ENCODE measurements at regions not wholly inside any gene's neighbourhood (a gene's known extent, or its start where the extent isn't known, plus 50 kb on each side); places are given as distances from the start of the nearest gene placed in this dataset.

DNA sequence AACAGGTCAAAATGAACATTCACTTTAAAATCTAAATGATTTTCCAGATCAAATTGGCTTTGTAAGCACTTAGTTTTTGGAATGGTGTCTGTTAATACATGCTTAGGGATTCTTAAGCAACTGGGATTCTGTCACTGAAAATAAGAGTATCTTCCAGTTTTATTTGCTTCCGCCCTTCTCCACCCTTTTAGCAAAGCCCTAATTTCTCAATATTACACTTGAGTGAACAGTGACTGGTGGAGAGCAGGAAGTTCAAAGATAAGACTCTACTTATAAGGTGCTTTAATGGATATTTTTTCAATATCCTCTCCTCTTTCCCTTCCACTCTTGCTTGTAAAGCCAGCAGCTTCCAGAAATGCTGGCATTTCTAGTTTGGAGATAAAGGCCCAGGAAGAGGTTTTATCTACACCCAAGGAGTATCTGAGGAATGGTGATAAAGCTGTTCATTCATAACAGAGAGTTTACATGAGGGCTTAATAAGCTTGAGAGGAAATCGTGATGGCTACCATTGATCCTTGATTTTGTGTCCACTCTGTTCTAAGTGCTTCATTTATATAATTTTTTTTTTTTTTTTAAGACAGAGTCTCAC lies 265.9 kb upstream of the PRICKLE1 start:
- no peak for DNase-seq (ENCODE audit: low read depth)

DNA sequence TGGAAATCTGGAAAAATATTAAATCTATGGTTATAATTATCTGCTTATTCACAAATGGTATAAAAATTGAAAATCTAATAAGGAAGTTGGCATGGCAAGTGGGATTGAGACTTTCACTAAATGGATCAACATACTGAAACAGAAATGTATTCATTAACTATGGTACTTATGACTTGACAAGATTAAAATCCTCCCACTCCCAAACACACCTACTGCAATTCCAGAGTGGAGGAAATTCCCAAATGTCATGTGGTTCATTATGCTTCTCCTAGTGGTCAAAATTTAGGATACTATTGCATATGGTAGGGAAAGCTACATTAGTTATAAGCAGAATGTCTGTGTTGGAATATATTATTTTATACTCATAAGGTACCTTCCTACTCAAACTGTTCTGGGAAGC lies 265.3 kb upstream of the PRICKLE1 start:
- no peak for DNase-seq (ENCODE audit: low read depth)

DNA sequence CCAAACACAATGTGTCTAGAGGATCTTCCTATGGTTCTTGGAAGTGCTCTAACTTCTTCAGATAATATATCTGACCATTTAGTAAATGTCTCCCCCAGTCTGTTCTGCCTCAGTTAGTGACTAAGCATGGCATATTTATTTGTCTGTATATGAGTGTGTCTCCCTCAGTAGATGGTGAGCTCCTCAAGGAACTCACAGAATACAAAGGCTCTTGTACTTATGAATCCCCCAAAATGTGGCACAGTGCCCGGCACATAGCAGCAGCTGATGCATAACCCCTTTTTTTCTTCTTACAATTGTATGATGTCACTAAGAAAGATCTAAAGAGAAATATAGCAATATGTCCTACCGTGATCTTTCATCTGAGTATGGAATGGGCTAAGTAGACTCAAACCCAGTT lies 264.7 kb upstream of the PRICKLE1 start:
- DNase-seq (ENCODE audit: low read depth), result no peak

DNA sequence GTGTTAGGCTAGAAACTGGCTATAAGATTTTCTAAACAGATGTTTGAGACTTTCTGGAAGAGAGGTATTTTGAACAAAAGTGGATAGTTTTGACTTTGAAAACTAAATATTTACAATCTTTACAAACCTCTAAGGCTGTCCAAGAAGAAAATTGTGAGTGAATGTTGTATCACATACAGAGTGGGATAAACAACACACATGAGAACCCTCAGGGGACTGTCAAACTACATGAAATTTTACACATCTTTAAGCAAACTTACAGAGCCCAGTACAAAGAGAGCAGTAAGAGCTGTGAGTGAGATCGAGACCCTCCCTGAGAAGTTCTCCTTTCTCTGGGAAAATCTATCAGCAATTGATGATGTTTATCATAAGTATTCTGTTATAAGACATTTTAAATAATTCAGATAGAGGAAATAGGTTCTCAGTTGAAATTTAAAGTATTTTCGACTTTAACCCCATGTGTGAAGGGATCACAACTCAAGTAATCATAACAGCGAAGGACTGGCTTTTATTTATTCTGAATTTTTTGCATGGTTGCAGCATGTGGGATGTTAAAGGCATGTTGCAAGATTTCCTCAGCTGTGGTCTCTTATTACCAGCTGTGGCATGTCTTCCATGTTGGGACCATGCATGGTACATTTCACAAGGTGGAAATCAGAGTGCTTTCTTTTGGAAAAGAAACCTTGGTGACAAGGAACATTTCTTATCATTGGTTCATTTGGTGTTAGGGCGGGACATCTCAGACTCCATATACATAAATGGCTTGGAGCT lies 264.0 kb upstream of the PRICKLE1 start:
- no peak for DNase-seq (ENCODE audit: low read depth)

DNA sequence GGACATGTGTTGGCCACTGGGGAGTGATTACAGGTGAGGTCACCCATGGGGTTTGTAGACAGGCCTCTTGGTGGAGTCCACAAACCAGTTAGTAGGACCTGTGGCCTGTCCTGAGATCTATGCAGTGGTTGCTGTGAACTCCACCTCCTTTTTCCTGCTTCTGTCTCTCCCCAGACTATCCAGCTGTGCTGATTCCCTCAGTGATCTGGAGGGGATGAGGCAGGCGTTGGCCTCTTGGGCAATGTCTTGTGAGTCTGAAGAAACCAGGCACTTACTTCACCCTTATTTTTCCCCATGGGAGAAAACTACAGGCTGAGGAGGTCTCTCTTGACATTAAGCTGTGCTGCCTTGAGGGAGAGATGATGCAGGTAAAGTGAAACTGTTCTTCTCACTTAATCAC lies 257.2 kb upstream of the PRICKLE1 start:
- DNase-seq (ENCODE audit: low read depth), result no peak

DNA sequence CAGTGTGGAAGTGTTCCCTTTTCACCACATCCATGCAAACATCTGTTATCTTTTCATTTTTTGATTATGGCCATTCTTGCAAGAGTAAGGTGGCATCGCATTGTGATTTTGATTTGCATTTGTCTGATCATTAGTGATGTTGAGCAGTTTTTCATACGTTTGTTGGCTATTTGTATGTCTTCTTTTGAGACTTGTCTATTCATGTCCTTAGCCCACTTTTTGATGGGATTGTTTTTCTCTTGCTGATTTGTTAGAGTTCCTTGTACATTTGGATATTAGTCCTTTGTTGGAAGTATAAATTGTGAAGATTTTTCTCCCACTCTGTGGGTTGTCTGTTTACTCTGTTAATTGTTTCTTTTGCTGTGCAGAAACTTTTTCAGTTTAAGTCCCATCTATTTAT lies 244.5 kb upstream of the PRICKLE1 start:
- DNase-seq (ENCODE audit: low read depth), result no peak

DNA sequence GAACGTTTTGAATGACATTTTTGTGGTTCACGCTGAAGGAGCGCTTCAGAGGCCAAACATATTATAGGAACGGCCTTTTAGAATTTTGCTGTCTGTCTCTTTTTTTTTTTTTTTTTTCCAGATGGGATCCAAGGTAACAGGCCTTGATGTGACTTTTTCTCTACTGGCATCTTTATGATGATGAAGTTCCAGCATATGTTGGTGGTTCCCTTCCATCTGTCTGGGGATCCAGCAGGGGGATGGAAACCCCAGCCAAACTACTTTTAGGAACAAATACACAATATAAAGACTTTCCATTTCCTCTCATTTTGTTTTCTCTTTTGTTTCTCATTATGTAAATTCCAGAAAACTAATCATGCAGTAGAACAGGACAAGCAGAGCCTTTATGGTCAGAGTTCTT lies 239.3 kb upstream of the PRICKLE1 start:
- DNase-seq (ENCODE audit: low read depth), result no peak

DNA sequence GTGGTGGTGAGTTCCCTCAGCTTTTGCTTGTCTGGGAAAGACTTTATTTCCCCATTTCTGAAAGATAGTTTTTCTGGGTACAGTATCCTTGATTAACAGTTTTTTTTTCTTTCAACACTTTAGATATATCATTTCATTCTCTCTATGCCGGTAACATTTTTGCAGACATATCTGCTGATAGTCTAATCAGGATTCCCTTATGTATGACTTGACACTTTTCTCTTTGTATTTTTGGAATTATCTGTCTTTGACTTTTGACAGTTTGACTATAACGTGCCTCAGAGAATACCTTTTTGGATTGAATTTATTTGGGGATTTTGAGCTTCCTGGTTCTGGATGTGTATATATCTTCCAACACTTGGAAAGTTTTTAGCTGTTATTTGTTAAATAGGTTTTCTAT lies 234.8 kb upstream of the PRICKLE1 start:
- no peak for DNase-seq (ENCODE audit: low read depth)

DNA sequence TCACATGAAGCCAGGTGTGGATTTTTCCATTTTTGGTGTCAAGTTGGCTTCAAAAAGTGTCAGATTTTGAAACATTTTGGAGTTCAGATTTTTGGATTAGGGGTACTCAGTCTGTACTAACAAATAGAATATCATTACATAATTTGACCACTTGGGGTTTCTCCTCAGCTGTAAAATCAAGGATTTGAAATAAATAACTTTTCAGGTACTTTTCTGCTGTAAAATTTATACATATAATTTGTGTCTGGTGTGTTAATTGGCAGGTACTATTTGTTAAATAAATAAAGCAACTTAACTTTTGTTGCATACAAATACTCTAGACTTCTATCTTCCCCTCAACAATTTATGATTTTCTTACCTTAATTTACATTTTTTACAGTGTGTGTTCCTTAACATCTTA lies 234.1 kb upstream of the PRICKLE1 start:
- DNase-seq (ENCODE audit: low read depth), result no peak

DNA sequence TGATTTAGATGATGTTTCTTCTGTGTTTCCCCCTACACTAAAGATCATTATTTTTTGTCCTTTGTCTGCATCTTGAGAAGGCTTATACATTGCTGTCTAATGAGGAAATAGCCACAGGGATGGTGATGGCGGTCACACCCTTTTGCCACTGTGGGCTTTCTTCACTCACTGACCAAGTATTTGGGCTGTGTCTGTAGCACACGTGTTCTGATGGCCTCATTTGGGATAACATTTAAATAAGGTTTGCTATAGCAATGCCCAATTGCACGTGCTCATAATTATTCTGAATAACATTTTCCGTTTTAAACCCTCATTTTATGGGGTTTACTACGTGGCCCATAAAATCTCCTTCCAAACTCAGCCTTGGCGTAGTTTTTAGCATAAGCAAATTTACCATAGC lies 230.3 kb upstream of the PRICKLE1 start:
- DNase-seq (ENCODE audit: low read depth), result no peak

DNA sequence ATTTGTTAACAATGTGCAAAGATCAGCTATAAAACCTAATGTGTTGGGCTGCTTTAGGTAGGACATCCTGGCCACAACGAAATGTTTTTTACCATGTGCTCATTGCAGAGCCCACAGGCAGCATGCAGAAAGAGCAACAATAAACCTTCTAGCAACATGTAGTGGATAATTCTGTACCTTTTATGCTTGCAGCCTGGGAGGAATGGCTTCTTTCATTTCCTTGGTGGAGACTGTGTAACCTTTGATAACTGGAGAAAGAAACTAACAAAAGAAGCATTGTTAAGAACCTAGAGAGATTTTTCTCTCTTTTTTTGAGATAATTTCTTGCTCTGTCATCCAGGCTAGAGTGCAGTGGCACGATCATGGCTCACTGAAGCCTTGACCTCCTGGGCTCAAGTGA lies 225.5 kb upstream of the PRICKLE1 start:
- no peak for DNase-seq (ENCODE audit: low read depth)

DNA sequence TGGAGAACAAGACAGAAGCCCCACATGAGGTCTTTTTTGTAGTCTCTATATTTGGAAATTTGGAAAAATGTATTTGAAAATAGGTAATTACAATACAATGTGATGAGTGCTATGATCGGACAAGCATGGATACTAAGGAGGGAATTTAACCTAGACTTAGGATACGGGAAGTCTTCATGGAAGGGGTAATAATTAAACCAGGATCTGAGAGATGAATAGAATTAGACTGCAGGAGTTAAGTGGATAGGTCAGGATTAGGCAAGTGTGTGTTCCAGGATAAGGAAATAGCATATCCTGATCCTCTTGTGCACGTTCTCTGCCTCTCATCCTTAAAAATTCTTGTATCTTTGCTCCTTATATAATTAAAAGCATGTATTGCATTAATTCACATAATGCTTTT lies 223.3 kb upstream of the PRICKLE1 start:
- no peak for DNase-seq (ENCODE audit: low read depth)

DNA sequence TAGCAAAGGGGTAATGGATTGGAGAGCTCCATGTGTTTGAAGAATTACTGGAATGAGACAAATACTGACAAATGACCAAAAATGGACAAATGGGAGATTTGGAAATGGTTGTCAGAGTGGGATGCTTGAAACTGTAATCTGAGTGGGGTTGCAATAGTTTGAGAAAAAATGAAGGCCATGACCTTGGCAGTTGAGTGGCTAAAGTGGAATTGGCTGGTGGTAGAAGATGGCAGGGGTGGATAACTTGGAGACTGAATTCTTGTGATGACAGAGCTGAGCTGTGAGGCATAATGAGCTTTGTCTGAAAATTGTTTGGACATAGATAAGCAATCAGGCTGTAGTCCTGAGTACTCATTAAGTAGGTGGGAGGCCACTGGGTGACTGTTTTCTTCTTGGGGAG lies 222.5 kb upstream of the PRICKLE1 start:
- no peak for DNase-seq (ENCODE audit: low read depth)

DNA sequence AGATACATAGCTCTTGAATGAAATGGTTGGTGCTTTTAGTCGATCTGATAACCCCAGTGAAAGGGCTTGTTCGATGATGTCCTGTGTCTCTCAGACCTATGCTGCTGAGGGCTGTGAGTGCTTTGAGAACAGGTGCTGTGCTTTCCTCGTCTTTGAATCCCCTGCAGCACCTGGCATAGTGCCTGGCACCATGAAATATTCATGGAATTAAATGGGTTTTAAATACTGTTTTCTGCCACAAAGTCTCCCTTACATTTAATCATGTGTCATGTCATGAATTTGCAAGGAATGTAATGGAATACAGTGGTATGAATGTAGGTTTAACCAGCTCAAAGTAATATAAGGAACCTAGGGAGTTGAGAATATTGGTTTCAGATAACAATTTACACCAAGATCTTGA lies 220.5 kb upstream of the PRICKLE1 start:
- DNase-seq (ENCODE audit: low read depth), result no peak

DNA sequence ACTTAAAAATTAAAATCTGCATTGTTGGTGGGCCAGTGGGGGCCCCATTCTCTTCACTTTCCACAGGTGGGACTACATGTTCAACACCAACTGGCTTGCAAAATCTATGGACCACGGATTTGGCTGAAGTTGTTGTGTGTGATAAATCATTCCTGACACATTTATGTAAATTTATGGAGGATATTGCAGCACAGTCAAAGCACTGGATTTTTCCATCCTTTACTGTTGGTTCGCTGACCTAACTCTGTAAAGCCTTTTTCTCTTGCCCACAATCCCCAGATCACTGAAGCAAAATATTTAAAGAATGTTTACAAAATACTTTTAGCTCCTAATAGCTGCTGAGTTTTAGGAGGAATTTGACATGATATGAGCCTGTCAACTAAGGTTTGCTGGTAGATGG lies 219.7 kb upstream of the PRICKLE1 start:
- DNase-seq (ENCODE audit: low read depth), result no peak

DNA sequence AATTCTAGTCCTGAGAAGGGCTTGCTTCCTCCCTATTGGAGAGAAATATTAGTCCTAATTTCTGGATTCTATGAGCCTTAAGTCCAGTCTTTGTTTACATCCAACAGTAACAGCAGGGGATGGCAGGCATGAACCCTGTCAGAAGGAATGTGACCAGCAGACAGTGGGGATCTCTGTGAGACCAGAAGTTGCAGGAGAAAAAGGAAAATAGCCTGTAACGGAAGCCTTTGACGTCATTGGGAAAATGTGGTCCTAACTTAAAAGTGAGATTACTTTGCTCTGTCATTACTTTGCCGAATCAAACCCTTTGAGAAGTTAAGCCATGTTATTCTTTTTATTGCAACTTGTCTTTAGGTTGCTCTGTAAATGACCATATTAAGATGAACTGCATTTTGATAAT lies 218.2 kb upstream of the PRICKLE1 start:
- DNase-seq (ENCODE audit: low read depth), result no peak

DNA sequence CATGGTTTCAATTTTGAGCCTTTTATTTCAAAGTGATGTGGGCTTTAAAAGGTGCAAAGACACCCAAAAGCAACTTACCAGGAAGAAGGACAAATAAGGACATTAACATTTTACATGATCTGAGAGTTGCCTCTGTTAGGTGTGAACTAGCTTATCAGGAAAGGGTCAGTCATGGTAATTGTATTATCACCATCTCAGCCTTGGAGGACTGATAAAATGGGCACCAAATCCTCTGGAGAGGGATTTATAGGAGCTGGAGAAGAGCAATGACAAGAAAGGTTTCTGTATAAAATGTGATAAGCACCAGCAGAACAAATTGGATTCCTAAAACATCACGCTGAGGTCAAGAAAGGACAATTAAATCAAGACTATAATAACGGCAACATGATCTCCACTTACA lies 217.7 kb upstream of the PRICKLE1 start:
- DNase-seq (ENCODE audit: low read depth), result no peak

DNA sequence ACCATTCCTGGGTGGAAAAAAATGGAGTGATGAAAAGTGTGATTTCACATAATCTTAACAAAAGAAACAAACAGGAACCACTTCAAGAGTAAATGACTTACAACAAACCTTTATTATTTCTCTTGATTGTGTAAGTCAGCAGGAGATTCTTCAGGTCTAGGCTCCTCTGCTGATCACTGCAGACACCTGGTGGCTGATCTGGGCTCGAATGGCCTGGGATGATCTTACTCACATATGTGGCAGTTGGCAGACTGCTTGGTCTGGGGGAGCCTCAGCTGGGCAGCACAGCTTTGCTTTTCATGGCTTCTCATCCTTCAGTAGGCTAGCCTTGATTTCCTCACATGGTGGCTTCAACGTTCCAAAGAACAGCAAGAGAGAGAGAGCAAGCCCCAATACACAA lies 215.4 kb upstream of the PRICKLE1 start:
- no peak for DNase-seq (ENCODE audit: low read depth)

DNA sequence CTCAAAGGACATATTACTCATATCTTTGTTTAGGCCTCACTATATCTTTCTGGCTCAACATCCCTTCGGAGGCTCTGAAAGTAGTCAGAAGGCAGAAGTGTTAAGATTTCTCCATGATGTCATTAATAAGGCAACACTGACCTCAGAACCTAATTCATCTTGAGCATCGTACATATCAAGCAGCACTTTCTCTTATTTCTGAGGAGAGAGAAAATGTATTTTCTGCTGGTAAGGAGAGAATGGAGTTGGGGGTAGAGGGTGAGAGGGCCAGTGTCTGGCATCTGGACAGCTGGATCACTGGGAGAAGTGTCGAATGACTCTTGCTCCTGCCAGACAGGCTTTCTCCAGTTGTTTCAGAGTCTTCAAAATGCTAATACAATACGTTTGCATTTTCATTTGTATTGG lies 213.2 kb upstream of the PRICKLE1 start:
- DNase-seq (ENCODE audit: low read depth), result no peak

DNA sequence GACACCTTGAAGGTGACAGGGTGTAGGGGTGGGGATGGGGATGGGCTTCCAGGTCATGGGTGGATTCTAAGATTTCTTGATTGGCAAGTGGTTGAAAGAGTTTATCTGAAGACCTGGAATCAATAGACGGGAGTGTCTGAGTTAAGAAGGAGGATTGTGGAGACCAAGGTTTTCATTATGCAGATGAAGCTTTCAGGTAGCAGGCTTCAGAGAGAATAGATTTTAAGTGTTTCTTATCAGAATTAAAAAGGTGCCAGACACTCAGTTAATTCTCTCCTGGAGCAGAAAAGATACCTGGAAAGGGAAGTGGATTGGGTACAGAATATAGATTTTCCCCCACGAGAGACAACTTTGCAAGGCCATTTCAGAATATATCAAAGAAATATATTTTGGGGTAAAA lies 211.7 kb upstream of the PRICKLE1 start:
- no peak for DNase-seq (ENCODE audit: low read depth)

DNA sequence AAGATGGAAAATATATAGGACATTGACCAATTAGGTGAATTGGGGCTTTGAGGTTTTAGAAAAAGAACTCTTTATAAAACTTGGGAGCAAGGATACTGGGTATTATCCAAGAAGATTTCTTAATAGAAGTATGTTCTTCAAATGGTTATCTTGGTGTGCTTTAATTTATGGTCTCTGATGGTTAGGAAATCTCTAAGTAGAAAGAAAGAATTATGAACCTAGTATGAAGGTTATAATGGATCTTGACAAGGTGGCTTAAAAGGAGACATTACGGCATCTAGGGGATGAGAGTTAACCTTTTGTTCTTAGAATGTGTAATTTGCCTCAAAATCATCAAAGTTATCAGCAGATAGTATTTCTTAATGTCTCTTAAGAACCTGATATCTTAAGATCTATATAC lies 210.4 kb upstream of the PRICKLE1 start:
- DNase-seq (ENCODE audit: low read depth), result no peak

DNA sequence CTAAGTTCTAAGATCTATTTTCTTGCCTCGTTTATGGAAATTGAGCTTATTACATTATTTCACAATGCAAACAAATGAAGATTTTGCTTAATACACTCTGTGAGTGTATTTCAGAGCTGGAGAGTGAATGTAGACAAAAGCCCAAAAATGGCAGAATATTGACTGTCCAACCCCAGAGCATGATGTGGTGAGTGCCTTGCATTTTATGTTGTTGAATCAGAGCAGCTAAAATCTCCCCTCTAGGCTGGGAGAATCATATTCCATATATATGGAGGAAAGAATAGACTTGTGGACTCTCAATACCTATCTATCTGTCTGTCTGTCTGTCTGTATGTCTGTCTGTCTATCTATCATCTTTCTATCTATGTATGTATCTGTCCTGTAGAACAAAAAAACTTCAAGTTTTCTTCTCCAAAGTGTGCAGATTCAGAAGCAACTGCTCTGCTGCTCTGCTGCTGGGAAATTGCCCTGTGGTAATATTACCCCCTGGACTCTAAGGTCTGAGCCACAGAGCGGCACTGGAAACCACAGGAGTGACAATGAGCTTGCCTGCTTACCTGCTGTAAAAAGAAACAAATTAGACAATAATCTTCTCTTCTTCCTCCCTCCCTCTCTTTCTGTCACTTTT lies 209.4 kb upstream of the PRICKLE1 start:
- DNase-seq (ENCODE audit: low read depth), result no peak

DNA sequence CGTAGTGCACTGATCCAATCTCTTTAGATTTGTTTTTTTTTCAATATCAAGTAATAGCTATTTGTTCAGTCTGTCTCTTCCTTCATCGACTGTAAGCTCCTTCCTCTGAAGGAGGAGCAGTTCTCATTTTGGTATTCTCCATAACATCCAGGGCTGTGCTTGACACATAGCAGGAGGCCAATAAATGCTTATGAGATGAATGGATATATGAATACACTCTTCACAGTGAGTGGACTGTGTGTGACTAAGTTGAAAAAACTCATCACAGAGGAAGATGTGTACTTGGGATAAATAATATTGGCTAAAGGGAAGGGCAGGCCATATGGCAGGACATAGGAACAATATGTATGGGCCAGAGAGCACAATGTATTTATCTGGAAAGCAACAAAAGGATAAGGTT lies 205.3 kb upstream of the PRICKLE1 start:
- no peak for DNase-seq (ENCODE audit: low read depth)

DNA sequence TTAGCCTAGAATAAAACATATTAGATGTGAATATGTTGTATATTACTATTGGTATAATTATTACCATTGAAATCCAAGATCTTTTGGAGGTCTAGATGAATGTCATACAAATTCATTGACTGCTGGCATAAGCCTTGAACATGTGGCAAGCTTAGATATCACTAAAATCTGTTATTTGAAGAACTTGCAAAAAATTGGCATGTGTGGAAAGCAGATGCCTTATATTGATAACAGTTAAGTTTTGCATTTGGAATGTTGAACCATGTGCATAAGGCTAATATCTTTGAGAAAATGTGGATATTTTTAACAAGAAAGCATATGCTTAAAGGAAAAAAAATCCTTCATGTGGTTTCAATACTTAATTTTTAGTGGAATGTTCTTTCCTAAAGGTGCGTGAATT lies 203.6 kb upstream of the PRICKLE1 start:
- no peak for DNase-seq (ENCODE audit: low read depth)
